Left renal pelvis (tissue), 4 donors: ENCODE measurements at regions not wholly inside any gene's neighbourhood (a gene's known extent, or its start where the extent isn't known, plus 50 kb on each side); places are given as distances from the start of the nearest gene placed in this dataset.

Experiments used
- DNase-seq, 4 donors: peaks; one replicate each; pipeline ENCODE4 v3.0.0-alpha.2; 2013; ENCODE audit warnings: low read depth in 4 of 4, low spot score in 3 of 4

DNA sequence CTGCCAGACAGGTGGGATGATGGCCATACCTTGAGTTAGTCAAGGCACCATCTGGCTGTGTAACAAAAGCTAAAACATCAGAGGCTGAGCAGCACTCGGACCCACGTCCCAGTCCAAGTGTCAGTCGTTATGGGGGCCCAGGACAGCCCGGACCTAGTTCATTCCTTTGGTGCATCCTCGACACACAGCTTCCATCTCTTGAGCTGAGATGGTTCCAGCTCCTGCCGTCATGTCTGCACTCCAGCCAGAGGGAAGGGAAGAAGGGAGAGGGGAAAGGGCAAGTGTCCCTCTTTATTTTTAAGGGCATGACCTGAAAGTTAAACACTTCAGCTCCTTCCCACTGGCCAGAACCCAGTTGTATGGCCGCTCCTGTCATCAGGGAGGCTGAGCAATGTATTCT lies 218.0 kb downstream of the SEC14L1 start:
- no peak for DNase-seq

DNA sequence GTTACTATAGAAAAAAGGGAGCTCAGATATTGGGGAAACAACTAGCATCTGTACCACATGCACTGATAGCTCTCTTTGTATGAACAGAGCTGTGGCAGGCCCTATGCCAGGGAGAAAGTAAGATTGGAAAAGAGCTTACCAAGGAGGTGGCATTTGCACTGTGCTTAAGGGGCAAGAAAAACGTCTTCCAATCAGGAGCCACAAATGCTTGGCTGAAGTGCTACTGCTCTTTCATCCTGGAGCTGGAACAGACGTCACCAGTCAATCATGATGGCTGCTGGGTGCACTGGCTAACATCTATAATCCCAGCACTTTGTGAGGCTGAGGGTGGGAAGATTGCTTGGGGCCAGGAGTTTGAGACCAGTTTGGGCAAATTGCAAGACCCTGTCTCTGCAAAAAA lies 218.5 kb downstream of the SEC14L1 start:
- no peak for DNase-seq

DNA sequence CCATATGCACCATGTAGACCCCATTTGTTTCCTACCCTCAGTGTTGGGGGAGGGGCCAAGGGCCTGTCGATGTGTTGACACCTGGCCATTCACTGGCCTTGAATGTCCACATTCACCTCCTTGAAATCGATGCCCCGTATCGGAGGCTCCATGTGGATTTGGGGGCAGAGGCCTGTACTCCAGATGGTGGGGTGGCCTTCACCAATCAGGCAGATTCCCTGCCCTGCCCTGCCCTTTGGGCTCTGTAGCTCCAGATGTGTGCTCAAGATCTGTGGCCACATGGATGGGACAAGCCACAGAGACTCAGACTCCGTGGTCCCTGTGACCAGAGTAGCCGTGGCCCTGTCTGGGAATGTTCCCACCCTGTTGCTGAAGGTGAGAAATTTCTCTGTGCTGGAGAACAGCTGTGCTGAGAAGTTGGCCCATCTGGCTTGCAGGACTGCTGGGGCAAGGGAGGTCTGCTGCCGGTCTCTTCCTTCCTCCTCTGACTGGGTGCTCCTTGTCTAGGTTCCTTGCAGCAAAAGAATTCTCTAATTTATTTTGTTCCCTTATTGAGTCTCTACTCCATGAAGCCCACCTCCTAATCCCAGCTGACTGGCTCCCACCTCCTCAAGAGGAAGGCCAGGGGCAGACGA lies 221.3 kb downstream of the SEC14L1 start:
- DNase-seq, result no peak

DNA sequence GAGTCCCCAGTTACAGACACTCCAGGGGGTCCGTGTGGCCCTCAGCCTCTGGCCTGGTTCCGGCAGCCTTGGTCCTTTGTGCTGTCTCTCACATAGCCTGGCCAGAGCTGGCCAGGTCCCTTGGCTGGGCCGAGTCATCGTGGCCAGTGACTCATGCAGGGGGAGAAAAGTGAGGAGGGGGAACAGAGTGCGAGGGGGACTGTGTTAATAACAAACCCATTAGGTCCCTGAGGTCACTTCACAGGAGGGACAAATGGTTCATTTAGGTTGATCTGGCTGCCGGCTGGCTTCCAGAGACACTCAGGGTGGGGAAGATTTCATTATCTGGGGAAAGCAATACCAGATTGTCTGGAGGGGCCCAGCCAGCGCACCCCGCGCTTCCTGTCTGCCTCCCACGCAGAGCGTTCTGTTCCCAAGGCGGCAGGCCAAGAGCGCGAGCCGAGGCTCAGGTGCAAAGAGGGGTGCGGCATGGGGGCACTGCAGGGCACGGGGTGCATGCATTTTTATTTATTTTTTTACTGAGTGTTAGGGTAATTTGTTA lies 223.1 kb downstream of the SEC14L1 start:
- no peak for DNase-seq

DNA sequence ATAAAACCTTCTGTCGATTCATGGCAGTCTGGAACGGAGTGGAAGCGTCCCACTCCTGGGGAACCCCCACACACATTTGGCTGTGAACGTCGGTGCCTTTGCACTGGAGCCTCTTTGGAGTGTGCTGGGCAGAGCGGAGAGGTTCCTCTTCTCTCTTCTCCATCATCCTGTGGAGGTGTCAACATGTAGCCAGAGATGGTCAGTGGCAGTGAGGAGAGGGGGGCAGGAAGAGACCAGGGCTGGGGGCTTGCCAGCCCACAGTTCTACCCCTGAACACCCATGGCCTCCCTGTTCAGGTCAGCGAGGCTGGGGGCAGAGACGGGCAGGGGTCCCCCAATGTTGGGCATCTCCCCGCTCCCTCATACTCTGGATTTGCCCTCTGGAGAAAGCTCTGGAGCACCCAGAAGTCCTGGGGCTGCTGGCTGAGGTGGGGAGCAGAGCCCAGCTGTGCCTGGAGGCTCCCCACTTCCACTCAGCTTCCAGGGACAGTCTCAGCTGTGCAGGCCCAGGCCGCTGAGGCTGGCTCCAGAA lies 223.7 kb downstream of the SEC14L1 start:
- no peak for DNase-seq

DNA sequence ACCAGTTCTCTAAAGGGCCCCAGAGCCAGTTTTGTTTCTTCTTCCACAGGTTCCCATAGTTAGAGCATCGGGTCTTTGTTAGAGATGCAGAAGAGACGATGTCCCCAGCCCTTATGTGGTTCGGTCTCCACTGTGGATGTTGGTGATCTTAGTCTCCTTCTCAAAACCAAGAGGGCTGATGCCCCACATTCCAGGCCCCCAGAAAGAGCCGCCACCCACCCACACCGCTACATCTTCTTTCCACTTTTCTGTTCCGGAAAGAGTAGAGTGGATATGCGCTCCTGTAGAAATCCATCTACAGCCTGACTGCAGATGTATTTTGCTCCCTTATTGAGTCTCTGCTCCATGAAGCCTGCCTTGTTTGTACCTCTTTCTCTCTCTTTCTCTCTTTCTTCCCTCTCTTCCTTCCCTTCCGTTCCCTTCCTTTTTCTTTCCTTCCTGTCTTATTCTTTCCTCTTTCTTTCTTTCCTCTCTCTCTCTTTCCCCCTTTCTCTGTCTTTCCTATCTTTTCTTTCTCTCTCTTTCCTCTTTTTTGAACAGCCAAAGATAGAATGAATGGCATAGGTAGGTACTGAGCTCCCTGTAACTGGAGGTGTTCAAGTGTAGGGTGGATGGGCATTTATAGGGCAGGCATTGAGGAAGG lies 224.3 kb downstream of the SEC14L1 start:
- DNase-seq, result no peak

DNA sequence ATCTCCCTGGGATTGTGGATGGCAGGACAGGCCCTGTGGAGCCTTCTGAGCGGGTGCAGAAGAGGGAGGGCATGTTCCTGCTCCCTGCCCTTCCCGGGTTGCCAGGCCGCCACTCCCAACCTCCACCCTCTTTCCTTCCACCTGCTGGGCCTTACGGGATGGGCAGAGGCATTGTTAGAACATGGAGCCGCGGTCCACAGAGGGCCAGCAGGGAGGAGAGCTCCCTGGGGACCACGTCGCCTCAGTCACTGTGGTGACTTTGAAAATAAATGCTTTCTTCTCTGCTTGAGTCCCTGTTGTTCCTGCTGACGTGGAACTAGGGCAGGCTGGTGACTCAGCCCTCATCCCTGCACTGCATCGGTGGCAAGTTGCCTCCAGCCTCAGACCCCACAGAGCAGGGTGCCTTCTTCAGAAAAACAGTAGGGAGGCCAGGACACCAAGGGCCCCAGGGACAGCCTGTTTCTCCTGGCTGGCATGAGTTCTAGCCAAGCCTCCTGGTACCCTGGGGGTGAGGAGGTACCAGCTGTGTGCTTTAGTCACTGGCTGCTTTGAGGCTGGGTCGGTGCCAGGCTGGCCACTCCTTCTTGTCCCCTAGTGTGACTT lies 224.9 kb downstream of the SEC14L1 start:
- no peak for DNase-seq

DNA sequence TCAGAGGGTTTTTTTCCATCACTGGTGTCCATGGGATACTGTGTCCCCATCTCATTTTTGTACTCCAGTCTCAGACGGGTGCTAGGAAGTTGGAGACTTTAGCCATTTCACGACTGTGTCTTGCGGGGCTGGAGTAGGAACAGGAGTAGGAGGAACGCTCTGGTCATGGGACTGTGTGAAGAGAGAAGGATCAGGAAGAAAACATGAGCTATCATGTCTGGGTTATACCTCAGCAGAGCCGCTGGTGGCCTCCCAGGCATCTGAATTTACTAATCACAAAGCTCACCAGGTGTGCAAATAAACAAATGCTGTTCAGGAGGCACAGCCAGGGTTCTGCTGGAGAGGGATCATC lies 225.4 kb downstream of the SEC14L1 start:
- no peak for DNase-seq

DNA sequence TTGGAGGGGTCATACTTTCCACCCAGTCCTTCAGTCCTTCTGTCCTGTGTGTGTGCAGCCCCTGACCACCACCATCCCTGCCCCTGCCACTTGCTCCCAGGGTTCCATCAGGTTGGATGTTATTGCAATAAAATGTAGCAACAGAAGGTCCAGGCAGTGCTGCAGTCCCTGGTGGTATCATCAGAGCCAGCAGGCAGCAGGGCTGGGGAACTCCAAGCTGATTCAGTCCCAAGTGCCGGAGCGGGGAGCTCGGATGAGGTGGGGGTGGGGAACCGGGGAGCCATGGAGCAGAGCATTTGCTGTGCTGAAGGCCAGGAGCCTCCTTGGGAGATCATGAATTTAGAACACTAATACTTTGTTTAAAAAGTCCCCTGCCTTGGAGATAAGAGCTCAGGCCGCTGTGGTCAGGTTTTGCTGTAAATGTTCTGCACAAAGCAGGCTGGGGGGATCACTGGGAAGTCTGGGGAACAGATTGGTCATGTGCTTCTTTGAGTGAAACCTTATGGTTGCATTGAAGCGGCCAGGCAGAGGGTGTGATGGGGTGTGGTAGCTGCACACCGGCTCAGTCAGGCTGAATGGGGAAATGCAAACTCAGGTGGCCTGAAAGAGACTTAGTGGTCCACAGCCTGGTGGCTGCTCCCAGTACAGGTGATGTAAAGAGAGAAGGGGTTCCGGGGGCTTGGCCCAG lies 225.9 kb downstream of the SEC14L1 start:
- no peak for DNase-seq

DNA sequence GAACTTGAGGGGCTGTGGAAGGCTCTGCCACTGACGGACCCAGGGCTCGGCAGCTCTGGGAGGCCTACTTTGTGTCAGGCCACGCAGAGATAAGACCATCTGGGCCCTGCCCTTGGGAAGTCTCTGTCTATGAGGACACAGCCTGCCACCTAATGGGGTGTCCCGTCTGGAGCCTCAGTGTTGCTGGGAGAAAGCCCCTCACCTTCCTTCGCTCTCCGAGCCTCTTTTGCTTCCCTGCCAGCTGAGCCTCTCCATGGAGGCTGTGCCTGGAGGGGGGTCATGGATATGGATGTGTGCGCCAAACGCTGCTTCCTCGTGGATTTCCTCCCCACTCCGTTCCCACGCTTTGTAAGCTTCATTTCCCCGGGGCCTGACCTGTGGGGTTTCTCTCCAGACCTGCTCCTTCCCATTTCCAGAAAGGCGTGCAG lies 228.8 kb downstream of the SEC14L1 start:
- DNase-seq, result no peak

DNA sequence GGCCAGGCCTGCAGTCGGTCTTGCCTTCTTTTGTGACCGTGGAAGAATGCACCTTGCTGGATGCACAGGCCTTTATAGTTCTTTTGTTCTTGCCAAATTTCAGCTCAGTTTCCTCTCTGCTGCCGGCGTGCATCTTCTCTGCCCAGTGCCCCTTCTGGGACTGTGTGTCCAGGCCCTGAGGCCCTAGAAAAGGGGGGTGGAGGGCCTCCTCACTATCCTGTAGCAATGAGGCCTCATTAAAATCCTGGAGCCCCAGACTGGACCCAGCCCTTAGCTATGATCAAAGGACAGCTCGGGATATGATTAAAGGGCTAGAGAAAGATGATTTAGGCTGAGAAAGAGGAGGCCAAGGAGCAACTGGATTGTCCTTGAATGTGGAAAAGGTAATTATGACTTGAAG lies 229.8 kb downstream of the SEC14L1 start:
- no peak for DNase-seq

DNA sequence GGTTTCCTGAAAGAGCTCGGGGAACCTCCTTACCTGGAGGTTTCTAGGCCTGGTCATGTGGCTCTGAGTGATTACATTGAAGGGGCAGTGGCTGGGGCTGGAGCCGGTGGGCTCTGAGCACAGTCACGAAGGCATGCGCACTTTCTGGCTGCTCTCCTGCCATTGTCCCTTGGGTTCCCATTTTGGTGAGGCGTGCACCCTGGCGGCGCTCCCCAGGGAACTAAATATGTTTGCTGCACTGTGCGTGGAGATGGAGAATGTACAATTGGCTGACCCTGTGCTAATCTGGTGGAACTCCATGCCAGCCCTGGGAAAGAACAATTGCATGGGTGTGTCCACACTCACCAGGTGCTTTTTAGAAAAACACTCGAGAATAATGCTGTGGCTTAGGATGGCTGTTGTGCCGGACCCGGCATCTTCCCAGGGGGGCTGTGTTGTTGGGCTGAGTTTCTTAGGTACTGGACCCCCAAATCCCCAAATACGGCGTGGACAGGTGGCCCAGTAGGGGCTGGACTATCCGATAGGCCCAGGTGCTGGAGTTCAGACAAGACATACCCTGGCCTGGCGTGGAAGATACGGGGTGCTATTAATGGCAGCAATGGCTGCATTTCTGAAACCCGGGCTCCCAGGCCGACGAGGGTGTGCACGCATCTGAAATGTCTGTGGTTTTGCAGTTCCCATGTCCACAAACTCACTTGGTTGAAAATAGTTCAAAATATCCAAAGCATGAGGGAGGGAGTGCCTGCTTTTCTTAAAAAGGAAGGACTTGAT lies 230.5 kb downstream of the SEC14L1 start:
- DNase-seq, result no peak

DNA sequence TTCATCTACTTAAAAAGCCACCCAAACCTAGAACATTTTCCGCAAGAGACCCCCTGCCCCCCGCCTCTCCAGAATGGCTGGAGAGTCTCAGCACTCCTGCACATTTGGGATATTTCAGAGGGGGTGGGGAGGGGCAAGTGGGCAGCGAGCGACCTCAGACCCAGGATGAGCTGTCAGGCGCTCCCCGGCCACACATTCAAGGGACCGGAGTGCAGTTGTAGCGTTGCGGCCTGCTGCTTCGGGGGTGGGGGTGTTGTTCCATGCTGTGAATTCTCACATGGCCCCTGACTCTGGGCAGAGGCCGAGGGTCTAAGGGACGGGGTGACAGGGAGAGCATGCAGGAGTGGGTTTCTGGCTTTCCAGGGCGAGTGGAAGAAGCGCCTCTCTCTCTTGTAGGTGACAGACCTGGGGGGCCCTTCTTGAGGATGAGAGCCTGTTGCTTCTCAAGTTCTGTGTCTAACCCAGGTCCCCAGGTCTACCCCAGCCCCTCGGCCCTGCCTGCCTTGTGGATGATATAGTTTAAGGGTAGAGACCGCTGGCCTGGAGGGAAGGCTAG lies 231.2 kb downstream of the SEC14L1 start:
- no peak for DNase-seq

DNA sequence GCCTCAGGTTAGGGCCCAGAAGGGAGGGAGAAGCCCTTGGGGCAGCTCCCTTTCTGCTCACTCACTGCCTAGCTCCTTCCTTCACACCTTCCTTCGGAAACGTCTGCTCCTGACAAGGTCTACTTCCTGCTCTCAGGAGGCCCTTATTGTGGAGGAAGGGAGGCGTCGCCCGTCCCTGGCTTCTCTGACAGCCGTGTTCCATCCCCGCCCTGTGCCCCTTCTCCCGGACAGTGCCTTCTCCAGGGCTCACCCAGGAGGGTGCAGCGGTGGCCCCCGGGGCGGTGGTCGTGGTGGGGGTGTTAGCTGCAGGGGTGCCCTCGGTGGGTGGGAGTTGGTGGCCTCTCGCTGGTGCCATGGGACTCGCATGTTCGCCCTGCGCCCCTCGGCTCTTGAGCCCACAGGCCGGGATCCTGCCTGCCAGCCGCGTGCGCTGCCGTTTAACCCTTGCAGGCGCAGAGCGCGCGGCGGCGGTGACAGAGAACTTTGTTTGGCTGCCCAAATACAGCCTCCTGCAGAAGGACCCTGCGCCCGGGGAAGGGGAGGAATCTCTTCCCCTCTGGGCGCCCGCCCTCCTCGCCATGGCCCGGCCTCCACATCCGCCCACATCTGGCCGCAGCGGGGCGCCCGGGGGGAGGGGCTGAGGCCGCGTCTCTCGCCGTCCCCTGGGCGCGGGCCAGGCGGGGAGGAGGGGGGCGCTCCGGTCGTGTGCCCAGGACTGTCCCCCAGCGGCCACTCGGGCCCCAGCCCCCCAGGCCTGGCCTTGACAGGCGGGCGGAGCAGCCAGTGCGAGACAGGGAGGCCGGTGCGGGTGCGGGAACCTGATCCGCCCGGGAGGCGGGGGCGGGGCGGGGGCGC lies 231.9 kb downstream of the SEC14L1 start:
- no peak for DNase-seq

DNA sequence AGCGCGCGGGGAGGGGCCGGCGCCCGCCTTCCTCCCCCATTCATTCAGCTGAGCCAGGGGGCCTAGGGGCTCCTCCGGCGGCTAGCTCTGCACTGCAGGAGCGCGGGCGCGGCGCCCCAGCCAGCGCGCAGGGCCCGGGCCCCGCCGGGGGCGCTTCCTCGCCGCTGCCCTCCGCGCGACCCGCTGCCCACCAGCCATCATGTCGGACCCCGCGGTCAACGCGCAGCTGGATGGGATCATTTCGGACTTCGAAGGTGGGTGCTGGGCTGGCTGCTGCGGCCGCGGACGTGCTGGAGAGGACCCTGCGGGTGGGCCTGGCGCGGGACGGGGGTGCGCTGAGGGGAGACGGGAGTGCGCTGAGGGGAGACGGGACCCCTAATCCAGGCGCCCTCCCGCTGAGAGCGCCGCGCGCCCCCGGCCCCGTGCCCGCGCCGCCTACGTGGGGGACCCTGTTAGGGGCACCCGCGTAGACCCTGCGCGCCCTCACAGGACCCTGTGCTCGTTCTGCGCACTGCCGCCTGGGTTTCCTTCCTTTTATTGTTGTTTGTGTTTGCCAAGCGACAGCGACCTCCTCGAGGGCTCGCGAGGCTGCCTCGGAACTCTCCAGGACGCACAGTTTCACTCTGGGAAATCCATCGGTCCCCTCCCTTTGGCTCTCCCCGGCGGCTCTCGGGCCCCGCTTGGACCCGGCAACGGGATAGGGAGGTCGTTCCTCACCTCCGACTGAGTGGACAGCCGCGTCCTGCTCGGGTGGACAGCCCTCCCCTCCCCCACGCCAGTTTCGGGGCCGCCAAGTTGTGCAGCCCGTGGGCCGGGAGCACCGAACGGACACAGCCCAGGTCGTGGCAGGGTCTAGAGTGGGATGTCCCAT lies 232.8 kb downstream of the SEC14L1 start:
- DNase-seq, result no peak

DNA sequence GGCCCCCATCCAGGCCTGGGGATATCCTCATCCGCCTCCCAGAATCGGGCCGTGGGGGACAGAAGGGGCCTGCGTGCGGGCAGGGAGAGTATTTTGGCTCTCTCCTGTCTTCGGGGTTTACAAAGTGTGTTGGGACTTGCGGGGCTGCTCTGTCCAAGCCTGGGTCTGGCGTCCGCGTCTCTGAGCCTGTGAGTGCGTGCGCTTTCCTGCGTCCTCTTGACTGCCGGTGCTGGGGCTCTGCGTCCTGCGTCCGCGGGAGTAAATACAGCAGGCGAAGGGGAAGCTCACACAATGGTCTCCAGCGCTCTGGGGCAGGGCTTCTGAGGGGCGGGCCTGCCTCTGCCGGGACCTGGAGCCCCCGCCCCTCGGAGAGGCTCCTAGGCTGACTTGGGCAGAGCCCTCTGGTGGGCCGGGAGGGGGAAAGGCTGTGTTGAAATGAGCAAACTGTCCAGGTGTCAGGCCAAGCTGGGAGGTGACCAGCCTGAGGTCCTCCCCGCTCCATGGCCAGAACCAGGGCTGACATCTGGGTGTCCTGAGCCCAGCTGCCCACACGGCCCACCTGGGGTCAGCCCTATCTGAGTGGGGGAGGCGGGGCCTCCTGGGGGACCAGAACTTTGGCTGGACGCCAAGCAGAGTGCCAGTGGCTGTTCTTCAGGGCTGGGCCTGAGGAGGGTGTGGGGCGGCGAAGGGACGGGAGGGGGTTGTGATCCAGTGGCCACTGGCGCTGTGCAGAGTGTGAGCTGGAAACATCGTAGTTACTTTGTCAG lies 233.6 kb downstream of the SEC14L1 start:
- DNase-seq, result no peak

DNA sequence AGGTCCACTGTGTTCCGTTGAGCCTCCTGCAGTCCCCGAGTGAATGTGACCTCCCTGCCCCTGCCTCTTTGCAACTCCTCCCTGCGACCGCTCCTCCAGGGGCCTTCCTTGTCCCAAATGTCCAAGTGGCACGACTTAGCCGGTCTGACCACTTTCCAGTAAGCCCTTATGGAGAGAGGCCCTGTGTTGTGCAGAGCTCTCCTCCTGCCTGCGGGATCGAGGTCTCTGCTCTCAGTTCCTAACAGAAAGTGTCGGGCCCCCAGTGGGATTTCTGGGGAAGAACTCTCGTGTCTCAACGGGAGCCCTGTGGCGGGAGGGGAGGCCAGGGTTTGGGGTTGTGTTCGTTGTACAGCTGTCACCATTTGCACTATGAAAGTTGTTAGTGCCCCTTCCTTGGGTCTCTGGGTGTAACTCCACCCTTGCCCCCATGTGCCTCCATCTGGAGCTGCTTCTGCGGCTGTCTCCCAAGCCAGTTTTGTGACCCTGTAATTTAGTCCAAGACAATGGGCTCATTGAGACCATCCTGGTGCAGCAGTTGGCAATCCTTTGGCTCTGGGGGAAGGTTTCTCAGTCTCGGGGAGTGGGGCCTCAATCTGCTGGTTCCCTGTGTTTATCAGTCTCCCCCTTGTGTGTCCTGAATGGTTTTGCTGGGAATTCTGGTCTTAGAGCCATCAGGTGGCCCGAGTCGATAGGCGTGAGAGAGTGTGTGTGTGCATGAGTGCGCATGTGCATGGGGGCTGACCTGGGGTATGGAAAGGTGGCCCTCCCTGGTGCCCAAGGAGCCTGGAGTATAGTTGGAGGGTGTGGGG lies 234.5 kb downstream of the SEC14L1 start:
- DNase-seq, result no peak
